GM19468 (cell line): ENCODE measurements at regions not wholly inside any gene's neighbourhood (a gene's known extent, or its start where the extent isn't known, plus 50 kb on each side); places are given as distances from the start of the nearest gene placed in this dataset.

ENCODE experiments used
- ATAC-seq: cut with Tn5 transposase; IDR thresholded peaks from one replicate; pipeline ENCODE4 v1.9.1; 2021; ENCODE audit warnings: mild to moderate bottlenecking, moderate library complexity, moderate number of reproducible peaks; ENCODE audit not compliant: unreplicated experiment; ENCODE audit errors: extremely low read depth

DNA sequence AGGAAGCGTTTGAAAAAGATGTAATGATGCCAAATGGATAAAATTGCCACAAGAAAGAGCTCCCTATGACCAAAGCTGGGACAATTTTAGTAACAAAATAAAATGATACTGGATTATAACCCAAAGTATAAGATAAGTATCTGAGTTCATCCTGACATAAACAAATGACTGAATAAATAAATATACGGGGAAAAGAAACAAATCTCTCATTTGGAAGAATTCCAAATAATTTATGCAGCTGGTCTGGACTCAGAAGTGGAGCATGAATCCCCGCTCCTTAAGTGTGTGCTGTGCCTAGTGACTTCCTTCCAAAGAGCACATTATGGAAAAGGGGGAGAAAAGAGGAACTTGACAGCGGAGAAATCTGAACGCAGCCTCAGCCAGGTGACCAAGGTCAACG is 186.2 kb downstream of the RAMP3 start:
- ATAC-seq = no peak

DNA sequence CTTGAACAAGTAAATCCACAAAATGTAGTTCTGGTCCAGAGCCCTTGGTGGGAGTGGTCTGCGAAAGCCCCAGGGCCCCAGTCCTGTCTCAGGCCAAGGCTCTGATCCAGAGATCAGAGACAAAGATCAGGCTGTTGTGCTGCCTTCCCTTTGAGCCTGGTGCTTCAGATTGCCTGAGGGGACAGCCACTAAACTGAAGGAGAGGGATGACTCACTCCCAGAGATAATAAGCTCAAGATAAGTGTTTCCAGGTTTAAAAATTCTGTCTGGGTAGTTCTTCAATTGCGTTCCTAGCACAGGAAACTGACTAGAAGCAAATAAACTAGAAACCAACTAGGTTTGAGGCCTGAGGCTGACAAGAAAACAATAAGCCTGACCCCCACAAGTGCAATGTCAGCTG is 190.2 kb downstream of the RAMP3 start:
- ATAC-seq = no peak

DNA sequence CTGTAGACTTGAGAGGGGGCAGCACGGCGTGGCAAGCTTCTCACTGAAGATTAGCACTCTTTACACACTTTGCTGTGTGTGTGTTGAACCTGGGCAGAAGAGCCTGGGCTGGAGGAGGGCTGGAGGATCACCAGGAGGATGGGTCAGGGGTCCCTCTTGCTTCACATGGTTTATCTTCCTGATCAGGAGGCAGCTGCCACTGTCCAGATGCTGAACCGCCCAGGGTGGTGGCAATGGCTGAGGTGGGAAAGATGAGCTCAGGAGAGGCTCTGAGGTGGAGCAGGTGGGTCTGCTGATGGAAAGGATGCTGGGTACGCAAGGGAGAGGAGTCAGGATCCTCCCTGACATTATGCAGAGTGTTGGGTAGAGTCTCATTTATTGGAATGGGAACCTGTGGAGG is 191.5 kb downstream of the RAMP3 start:
- ATAC-seq = no peak

DNA sequence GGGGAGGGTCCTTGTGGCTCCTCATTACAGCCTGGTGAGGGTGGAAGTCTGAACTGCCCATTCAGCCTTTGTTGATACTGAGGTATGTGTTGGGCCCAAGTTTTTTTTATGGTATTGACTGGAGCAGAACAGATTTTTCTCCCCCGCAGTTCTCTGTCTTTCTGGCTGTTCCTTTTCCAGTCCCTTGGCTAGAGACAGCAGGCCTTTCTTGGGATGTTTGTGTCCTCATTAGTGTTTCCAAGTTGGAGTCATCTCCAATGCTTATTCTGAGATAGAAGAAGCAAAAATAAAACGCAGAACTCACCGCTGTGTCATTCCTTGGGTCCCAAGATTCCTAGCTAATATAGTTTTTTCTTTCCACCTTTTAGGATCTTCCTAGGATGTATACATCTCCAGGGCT is 193.3 kb downstream of the RAMP3 start:
- ATAC-seq = no peak

DNA sequence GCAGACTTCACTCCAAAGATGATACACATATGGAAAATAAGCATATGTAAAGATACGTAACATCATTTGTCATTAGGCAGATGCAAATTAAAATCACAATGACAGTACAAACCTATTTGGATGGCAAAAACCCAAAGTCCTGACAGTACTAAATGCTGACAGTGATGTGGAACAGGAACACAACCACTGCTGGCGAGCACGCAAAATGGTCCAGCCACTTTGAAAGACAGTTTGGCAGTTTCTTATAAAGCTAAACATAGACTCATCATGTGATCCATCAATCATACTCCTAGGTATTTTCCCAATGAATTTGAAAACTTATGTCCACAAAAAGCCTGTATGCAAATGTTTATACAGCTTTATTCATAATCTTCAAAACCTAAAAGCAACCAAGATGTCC is 200.7 kb downstream of the RAMP3 start:
- no peak for ATAC-seq

DNA sequence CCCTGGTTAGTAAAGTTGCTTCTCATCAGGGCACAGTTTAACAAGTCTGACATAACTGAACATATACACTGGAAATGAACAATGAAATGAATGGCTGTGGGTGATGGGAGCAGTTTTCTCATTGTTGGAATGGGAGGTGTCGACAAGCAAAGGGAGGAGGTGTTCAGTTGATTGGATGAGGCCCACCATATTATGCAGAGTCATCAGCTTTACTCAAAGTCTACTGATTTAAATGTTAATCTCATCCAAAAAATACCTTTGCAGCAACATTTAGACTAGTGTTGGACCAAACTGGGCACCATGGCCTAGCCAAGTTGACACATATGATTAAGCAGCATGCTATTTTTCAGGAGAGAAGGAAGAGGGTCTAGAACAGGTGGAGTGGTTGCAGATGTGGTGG is 201.7 kb downstream of the RAMP3 start:
- no peak for ATAC-seq

DNA sequence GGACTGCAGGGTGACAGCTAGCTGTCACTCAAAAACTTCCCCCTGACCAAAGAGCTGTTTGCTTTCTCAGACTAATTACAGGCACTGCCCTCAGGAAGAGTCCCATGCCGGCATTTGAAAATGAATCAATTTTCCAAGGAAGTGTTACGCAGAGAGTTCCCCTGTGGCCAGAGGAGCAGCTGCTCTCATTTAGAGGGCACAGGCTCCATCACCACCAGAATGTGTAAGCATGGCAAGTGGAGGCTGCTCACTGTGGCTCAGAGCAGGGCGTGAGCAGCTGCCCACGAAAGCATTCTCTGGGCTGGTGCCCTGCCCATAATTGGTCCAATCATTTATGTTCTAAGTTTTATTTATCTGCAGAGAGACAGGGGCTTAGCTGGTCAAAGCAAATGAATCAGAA is 202.2 kb downstream of the RAMP3 start:
- no peak for ATAC-seq

DNA sequence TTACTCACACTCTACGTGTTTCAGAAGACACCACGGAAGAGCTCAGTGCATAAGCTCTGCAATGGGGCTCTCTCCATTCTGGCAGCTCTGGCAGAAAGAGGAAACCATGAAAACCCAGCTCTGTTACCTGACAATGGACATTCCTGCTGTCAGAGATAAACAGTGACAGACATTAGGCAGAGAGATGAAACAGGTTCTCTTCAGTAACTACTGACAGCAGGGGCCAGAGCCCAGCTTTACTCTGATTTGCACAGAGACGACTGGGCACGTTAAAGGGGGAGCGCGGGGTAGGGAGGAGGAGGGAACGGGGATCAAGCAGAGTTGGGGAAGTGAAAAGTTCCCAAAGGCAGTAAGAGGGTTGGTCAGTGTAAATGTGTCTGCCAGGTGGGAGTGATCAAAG is 206.1 kb downstream of the RAMP3 start:
- no peak for ATAC-seq

DNA sequence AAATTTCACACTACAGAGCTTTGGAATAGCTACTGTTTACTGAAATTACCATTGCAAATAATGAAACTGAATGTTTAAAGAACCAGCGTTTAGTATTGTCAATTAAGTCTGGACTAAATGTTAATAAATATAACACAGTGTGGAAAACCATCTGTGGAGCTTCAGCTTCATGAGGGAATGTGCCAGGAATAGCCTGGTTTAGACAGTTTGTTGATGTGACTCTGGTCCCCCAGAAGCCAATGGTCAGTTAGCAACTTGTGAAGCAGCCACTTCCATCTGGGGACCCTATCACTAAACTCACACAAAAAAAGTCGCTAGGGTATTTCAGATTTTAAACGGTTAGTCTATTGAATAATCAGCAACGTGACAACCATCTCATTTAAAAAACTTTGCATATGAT is 207.8 kb downstream of the RAMP3 start:
- no peak for ATAC-seq

DNA sequence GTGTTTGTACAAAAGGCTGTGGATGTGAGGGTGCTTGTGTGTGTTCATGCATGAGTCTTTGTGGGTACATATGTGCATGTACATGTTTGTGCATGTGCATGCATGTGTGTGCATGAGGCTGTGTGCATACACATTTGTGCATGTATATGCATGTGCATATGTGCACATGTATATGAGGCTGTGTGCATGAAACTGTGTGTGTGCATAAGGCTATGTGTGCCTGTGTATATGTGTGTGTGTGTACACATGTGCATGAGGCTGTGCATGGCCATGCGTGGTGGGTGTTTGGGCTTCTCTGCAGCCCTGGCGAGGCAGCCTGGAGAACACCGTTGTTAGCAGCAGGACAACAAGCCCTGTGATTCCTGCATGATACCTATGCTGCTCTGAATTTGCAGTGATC is 207.7 kb upstream of the ADCY1 start:
- no peak for ATAC-seq

DNA sequence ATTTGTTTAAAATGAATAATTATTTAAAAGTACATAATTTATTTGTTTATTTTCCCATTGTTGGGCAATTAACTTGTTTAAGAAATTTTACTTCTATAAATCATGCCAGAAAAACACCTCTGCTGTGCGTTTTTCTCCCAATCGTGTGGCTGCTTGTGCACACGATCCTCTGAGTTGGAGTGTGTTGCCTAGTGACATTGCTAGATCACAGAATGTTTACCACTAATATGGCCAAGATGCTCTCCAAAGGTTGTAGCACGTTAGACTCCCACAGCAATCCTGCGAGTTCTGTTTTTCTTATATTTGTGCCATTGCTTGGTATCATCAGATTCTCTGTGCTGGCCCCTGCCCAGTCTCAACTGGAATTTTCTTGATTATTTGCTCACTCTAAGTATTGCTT is 207.1 kb upstream of the ADCY1 start:
- no peak for ATAC-seq

DNA sequence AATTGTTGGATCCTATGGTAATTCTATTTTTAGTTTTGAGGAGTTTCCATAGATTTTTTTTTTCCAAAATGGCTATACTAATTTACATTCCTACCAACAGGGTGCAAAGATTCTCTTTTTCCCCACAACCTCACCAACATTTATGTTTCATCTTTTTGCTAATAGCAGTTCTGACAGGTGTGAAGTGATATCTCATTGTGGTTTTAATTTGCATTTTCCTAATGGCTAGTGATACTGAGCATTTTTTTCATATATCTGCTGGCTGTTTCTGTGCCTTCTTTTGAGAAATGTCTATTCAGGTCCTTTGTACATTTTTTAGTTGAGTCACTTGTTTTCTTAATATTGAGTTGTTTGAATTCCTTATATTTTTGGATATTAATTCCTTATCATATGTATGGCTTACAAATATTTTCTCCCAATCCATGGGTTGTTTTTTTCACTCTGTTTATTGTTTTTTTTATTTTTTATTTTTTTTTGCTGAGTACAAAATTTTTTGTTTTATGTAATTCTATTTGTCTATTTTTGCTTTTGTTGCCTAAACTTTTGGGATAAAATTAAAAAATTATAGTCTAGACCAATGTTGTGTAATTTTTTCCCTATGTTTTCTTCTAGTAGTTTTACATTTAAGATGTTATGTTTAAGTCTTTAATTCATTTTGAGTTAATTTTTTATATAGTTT is 205.9 kb upstream of the ADCY1 start:
- no peak for ATAC-seq

DNA sequence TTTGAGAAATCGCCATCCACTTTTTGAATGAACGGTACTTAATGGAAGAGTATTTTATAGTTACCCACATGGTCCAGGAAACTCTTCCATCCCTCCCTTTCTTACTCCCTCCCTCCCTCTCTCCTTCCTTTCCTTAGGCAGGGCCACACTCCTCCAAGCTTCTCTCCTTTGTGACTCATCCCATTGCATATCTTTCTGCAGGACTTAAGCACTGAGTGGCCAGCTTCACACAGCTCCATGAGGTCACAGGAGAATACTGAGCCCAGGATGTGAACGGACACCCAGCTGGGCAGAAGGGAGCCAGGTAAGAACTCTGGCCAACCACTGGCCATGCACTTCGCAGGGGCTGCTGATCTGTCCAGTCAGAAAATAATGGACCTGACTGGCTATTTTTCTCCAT is 189.7 kb upstream of the ADCY1 start:
- ATAC-seq = no peak

DNA sequence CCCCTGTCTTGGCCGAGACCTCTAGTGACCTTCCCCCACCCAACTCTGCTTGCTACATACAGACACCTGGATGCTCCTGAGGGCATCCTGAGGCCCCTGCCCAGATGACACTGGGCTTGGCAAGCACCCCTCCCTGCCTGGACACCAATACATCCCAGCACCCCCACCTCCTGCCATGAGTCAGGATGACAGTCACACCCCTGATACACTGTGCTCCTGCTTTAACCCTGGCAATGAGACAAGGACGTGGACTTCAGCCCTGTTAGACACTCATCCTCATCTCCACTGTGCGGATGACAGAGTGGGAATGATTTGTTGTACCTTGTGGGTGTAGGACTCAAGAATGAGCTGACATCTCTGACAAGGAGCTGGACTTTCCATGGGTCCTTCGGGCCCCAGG is 186.3 kb upstream of the ADCY1 start:
- no peak for ATAC-seq

DNA sequence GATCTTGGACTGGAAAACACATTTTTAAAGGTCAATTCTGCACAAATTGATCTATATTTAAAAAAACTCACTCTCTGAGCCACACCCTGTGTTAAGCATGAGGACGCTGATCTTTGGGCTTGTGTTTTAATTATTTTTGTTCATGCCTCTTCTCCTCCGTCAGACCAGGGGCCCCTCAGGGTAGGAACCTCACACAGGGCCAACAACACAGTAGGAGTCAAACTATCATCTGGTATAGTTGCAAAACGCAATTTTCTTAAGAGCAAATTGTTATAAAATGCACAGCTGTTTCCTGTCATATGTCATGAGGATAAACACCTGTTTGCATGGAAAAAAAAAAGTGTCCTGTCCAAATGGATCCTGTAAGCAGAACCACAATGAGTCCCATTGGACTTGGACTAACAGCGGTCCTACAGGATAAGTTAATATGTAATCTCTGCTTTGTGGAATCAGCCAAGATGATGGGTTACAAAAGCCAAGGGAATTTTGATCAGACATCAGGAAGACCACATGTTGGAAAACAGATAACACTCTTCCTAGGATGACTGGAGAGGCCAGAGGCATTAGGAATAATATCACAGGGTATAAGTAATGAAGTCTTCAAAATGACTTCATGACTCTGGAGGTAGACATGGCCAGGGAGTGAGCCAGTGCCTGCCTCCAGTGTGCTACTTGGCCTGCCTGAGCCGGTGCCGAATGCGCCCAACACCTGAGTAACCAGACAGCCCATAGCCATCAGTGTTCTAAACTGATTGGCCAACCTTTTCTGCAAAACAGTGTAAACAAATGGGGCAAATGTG is 184.9 kb upstream of the ADCY1 start:
- ATAC-seq = no peak

DNA sequence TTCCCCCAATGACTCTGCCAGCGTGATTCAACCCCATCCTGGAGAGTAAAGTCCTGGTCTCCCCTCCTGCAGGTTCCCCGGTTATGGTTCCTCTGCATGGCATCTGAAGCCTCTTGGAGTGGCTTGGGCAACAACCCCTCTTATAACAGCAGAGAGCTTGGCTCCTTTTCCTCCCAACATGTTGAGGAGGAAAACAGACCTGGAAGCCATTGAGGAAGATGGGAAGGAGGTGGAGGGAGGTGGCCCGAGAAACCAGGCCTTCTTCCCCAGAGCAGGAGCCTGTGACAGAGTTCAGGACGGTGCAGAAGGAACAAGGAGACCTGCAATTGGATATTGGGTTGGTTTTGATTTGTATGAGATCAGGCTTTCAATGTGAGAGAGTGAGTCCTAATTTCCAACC is 184.0 kb upstream of the ADCY1 start:
- ATAC-seq = no peak

DNA sequence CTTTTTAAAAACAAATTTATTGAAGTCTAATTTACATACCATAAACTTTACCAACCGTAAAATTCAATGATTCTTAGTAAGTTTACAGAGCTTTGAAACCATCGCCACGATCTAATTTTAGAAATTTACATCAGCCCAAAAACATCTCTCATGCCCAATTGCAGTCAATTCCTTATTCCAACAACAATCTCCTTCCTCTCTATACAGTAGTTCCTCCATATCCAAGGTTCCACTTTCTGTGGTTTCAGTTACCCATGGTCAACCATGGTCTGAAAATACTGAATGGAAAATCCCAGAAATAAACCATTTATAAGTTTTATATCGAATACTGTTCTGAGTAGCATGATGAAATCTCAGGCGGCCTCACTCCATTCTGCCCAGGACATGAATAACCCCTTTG is 183.4 kb upstream of the ADCY1 start:
- no peak for ATAC-seq

DNA sequence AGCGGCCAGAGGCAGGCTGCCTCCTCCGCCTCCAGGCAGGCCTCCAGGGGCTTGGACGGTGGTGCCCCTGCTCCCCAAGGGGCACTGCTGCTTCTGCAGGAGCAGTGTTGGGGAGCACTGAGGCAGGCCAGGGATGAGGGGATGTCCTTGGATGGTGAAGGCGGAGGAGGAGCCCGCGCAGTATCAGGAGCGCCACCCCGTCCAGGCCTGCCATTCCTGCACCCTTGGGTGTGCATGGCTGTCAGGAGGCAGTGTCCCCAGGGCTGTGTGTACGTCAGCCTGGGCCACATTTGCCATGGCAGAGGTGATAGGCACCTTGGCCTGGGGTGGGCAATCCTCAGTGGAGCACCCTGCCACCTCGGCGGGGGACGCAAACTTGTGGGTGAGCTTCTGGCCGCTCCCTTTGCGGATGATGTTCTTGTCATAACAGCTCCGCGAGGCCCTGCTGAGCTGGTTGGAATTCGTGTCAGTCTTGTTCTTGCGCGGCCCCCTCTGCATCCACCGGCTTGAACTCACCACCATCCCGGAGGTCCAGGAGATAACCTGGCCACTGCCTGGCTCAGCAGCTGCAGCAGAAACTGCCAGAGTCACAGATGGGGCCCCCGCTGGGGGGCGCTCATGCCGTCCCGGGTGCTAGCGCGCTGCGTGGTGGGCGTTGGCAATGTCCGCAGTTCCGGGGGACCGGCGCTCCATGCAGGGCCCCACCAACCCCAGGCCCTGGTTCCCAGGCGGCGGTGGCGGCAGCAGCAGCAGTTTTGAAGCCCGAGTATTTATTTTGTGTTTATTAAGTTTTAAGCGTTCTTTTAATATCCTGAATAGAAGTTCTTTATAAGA is 182.3 kb upstream of the ADCY1 start:
- no peak for ATAC-seq

DNA sequence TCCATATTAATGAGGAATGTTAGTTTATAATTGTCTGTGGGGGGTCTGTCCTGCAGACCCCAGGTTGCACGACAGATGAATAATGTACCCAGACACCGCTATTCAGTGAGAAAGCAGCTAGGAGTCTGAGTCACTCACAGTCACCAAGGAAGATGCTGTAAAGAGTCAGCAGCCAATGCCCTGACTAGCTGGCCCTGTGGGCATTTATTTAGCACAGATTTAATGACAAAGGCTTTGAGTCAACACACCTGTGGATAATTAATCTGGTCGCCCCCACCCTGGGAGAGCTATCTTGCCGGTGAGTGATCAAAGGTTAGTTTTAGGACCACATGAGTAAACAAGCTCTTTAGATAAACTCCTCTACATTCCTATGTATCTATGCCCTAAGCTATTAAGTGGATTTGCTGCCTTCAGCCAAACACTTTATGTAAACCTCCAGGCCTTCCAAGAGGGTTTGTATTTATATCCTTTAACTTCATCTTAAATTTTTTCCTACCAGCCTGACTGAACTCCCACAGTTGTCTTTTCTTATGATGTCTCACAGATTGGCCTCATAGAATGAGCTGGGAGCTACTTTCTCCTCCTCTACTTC is 180.0 kb upstream of the ADCY1 start:
- ATAC-seq = no peak

DNA sequence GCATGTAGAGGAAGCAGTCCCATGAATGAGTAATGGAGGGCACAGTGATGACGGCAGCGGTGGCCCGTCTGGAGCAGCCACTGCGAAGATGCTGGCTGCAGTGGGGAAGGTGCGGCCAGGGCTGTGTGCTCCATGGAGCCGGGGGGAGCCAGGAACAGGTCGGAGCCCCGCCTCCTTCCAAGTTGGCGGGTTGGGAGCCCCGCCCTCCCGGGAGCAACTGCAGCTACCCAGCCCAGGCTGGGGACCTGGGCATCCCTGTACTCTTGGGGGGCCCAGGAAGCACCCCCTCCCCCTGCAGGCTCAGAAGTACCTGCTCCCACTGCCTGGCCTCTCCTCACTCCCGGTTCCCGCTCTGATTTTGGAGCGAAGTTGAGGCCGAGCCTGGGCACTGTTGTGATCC is 175.1 kb upstream of the ADCY1 start:
- ATAC-seq = no peak

DNA sequence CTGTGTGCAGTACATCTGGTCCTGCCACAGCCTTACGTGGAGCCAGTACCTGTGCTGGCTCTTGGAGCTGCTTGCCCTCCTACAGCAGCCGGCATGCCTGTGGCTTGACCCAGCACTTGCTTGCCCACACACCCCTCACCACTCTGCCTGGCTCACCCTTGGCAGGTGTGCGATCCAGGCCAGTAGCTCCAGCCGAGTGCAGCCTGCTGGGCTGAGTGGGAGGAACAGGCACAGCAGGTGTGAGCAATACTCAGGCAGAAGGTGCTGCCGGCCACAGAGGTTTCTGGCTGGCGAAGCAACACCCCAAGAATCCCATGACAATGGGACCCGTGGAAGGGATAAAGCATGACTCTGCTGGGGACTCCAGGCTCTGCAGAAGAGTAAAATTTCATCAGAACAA is 173.5 kb upstream of the ADCY1 start:
- no peak for ATAC-seq
